ENCODE measurements at regions not wholly inside any gene's neighbourhood (a gene's known extent, or its start where the extent isn't known, plus 50 kb on each side); places are given as distances from the start of the nearest gene placed in this dataset.

DNA sequence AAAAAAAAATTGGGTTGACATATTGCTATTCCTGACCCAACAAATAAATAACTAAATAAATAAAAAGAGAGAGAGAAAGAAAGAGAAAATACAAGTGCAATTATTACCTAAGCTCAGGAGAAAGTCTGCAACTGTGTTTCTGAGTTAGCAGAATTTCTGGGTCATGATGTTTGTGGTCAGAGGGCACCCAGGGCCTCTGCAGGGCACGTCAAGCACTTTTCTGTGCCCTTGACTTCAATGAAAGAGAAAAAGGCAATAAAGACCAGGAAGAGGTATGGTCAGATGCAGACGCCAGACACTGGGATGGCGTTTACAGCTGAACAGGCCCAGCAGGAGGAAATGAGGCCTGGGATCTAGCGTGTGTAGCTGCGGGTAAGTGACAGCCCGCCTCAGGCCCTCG is 160.9 kb upstream of the GDF10 start:
- Mint-ChIP-seq H3K36me3 (ENCODE audit: low read depth) (no peaks in the 10 kb centered on the region), H3K4me3 (no peak overlapping the region), H3K9me3 (no peaks in the 10 kb centered on the region), H3K4me1 (peaks cover 24% of the 10 kb centered on the region), H3K27ac (peak overlapping the region in 1 of 3 experiments; percentile 3), H3K27me3 (ENCODE audit: low read depth) (peaks cover 20% of the 10 kb centered on the region)
- TF ChIP-seq, protein P1, sequence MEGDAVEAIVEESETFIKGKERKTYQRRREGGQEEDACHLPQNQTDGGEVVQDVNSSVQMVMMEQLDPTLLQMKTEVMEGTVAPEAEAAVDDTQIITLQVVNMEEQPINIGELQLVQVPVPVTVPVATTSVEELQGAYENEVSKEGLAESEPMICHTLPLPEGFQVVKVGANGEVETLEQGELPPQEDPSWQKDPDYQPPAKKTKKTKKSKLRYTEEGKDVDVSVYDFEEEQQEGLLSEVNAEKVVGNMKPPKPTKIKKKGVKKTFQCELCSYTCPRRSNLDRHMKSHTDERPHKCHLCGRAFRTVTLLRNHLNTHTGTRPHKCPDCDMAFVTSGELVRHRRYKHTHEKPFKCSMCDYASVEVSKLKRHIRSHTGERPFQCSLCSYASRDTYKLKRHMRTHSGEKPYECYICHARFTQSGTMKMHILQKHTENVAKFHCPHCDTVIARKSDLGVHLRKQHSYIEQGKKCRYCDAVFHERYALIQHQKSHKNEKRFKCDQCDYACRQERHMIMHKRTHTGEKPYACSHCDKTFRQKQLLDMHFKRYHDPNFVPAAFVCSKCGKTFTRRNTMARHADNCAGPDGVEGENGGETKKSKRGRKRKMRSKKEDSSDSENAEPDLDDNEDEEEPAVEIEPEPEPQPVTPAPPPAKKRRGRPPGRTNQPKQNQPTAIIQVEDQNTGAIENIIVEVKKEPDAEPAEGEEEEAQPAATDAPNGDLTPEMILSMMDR (IDR thresholded peaks at IDR 0.05; ENCODE audit: unreplicated experiment in 3 of 3): no peak

DNA sequence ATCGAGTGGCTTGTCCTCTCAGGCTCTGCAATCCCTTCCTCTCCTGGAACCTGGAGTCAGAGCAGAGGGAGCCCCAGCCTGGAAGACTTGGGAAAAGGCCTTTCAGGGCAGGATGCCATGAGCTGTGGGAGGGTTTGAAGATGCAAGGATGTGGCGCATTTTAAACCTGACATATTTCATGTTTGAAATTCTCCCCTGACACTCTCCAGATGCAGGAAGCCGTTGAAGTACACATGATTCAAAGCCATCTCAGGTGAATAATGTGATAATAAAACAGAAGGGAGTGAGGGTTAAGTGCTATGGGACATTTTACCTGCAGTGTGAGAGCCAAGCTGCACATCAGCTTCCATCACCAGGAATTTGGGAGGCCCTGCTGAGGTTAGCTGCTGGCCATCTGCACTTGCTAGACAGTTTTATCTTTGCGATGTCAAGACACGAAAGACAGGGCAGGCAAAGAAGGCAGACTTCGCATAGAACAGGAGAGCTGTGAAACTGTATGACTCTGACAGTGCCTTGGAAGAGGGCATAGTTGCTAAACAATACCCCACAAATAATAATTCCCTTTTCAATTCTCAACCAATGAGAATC is 159.1 kb upstream of the GDF10 start:
- TF ChIP-seq, protein P1 (IDR thresholded peaks at IDR 0.05; ENCODE audit: unreplicated experiment in 3 of 3): no peak
- Mint-ChIP-seq H3K4me1 (peaks cover 24% of the 10 kb centered on the region), H3K9me3 (no peaks in the 10 kb centered on the region), H3K27ac (no peak overlapping the region), H3K36me3 (ENCODE audit: low read depth) (no peaks in the 10 kb centered on the region), H3K4me3 (no peak overlapping the region), H3K27me3 (ENCODE audit: low read depth) (peaks cover 20% of the 10 kb centered on the region)

DNA sequence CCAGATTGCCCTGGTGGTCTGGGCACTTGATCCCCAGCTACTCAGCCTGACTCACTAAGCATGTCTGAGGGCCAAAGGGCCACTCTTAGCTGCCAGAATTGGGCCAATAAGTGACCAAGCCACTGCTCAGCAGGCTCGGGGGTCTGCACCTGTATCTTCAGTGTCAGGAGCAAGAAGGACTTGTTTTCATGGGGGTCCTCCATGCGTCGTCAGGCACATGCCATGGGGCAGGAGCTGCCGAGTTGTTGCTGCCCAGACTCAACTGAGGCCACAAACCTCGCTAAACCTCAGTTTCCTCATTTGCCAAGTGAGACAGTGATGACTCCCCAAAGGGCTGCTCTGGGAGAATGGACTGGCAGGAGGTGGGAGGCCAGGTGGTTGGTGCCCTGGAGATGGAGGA is 158.6 kb upstream of the GDF10 start:
- no peaks in the 10 kb centered on the region for H3K36me3 Mint-ChIP-seq (ENCODE audit: low read depth)
- H3K4me3 Mint-ChIP-seq: no peak overlapping the region
- H3K9me3 Mint-ChIP-seq: no peaks in the 10 kb centered on the region

DNA sequence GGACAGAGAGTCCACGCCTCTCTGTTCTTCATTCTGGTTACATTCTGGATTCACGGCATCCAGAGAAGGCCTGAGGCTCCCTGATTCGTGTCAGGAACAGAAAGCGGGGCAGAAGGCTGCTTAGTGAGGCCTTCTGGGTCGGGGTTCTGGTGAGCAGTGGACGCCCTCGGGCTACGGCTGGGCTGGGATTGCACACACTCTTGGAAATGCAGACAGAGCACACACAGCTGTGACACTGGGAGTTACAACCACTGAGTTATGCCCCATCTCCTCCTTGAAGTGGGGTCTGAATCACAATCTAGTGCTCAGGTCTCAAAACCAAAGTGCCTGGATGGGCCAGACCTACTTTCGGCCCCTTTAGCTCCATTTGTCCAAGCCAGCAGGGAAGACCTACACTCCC is 156.9 kb upstream of the GDF10 start:
- H3K4me3 Mint-ChIP-seq: no peak overlapping the region

More for the DNA sequence above, 158.6 kb upstream of the GDF10 start:
- TF ChIP-seq, protein P1 (IDR thresholded peaks at IDR 0.05; ENCODE audit: unreplicated experiment in 3 of 3): no peak
- Mint-ChIP-seq H3K27ac (no peak overlapping the region), H3K4me1 (peaks cover 24% of the 10 kb centered on the region), H3K27me3 (ENCODE audit: low read depth) (peaks cover 20% of the 10 kb centered on the region)

DNA sequence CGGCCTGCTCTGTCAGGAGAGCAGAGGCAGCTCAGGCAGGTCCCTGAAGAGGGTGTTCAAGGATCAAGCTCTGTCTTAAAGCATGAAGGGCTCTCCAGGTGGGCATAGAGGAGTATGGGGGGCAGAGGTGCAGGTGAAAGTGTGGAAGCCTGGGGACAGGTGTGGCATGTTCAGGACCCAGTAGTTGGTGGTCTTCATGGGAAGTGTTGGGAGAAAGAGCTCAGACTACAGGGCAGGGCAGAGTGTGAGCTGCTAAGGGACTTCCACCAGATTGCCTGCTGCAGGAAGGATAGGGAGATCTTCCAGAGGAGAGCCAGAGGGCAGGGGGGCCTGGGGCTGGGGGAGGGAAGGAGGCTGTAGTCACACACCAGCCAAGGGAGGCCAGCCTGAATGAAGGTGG is 156.5 kb upstream of the GDF10 start:
- H3K9me3 Mint-ChIP-seq: no peaks in the 10 kb centered on the region
- TF ChIP-seq, protein P1 (IDR thresholded peaks at IDR 0.05; ENCODE audit: unreplicated experiment in 3 of 3): no peak
- H3K27ac Mint-ChIP-seq: no peak overlapping the region
- peaks cover 13% of the 10 kb centered on the region for H3K4me1 Mint-ChIP-seq
- no peaks in the 10 kb centered on the region for H3K36me3 Mint-ChIP-seq (ENCODE audit: low read depth)
- H3K4me3 Mint-ChIP-seq: no peak overlapping the region
- H3K27me3 Mint-ChIP-seq (ENCODE audit: low read depth): peaks cover 16% of the 10 kb centered on the region

More for the DNA sequence above, 156.9 kb upstream of the GDF10 start:
- TF ChIP-seq, protein P1 (IDR thresholded peaks at IDR 0.05; ENCODE audit: unreplicated experiment in 3 of 3): no peak
- H3K36me3 Mint-ChIP-seq (ENCODE audit: low read depth): no peaks in the 10 kb centered on the region
- H3K27ac Mint-ChIP-seq: peak overlapping the region in 1 of 3 experiments; percentile 48
- H3K27me3 Mint-ChIP-seq (ENCODE audit: low read depth): peaks cover 16% of the 10 kb centered on the region
- no peaks in the 10 kb centered on the region for H3K9me3 Mint-ChIP-seq
- H3K4me1 Mint-ChIP-seq: peaks cover 13% of the 10 kb centered on the region

DNA sequence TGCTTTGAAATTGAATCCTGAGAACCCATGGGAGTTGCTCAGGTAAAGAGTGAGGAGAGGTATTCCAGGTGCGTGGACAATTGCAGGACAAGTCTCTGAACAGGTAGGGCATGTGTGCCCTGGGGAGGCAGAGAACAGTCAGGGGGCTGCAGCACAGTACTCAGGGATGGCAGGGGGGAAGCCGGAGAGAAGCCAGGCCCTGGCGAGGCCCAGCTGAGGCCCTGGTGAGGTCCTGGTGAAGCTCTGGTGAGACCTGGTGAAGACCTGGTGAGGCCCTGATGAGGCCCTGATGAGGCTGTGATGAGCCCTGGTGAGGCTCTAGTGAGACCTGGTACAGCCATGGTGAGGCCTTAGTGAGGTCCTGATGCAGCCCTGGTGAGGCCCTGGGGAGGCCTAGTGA is 155.5 kb upstream of the GDF10 start:
- peaks cover 6% of the 10 kb centered on the region for H3K4me1 Mint-ChIP-seq
- no peaks in the 10 kb centered on the region for H3K9me3 Mint-ChIP-seq
- no peaks in the 10 kb centered on the region for H3K36me3 Mint-ChIP-seq (ENCODE audit: low read depth)
- H3K27ac Mint-ChIP-seq: no peak overlapping the region
- no peak overlapping the region for H3K4me3 Mint-ChIP-seq
- peaks cover 16% of the 10 kb centered on the region for H3K27me3 Mint-ChIP-seq (ENCODE audit: low read depth)
- TF ChIP-seq, protein P1 (IDR thresholded peaks at IDR 0.05; ENCODE audit: unreplicated experiment in 3 of 3): no peak
